ENCODE measurements at regions not wholly inside any gene's neighbourhood (a gene's known extent, or its start where the extent isn't known, plus 50 kb on each side); places are given as distances from the start of the nearest gene placed in this dataset.
"Not testable (repeated sequence)": the region's sequence is repeated elsewhere in the genome, so short reads cannot be mapped to it uniquely, and the experiment has no call there.

DNA sequence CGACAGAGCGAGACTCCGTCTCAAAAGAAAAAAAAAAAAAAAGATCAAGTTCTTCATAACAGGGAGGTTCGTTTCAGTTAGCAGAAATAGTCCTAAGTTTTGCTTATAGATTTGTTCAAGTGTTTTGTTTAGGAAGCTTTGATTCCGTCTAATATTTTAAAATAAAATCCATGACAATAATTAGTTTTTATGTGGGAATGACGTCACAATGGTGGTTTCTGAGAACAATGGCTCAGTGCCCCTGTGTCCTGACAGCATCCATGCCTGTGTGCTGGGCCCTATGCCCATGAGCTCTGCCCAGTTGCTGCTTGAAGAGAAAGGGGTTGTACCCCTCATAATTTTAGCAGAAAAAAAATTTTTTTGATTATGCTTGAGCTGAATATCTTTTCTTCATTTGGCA lies 134.0 kb downstream of the SST start:
- DNase-seq: no peak

DNA sequence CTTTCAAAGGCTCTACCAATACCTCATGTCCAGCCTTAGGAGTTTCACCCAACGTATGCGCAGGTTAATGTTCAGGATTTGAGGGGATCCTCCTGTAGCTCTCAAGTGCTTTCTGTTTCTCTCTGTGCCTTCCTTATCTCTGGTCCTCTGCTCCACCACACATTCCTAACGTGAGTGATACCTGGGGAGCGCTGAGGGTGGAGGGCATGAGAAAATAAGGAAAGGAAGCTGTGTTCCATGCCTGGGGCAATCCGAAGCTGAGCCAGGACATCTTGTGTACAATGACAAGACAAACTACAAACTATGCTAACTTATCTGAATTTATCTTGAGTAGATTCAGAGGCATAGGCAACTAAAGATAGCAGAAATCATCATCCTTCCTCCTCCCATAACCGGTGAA lies 136.4 kb downstream of the SST start:
- no peak for DNase-seq

DNA sequence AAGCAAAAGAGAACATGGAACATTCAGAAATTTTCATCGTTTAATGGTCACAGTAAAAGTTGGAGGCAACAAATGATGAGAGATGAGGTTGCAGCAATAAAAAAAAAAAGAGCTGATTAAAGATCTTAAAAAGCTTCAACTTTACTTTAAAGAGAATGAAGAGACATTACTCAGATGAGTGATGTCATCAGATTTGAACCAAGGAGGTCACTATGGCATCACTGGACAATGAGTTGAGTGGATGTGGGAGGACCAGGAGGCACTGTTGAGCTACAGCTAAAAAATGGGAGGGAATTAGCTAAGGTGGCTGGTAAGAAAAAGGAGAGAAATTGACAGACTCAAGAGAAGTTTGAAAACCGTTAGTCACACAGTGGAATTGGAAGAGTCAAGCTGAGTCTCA lies 138.4 kb downstream of the SST start:
- no peak for DNase-seq

DNA sequence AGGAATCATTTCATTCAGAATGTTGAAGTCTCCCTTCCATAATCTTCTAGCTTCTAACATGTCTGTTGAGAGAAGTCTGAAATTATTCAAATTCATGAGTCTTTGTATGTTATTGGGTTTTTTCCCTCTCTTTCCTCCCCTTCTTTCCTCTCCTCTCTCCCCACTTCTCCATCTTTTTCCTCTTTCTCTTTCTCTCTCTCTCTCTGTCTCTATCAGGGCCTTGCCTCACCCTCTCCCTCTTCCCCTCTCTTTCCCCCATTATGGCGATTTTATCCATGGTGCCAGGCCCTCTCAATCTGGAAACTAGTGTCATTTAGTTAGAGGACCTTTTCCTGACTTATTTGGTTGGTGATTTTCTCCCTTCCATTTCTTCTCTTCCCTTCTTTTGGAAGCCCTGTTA lies 147.3 kb downstream of the SST start:
- no peak for DNase-seq

DNA sequence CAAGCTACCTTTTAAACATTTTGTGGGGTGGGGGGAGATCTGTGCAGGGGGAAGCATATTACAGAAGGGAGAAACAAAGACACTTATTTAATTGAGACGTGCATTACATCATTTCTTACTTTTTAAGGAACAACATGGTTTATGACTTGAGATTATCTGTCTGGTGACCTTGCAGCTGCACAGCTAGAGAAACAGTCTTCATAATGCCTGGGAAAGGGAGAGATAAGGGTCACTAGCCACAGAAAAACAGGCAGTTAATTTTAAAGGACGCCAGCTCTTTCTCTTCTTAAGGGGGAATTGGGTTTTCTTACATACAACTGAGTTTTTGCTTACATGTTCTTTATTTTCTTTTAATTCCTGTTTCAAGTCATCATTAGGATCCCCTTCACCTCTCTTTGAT lies 147.9 kb downstream of the SST start:
- DNase-seq: peak; percentile 26

DNA sequence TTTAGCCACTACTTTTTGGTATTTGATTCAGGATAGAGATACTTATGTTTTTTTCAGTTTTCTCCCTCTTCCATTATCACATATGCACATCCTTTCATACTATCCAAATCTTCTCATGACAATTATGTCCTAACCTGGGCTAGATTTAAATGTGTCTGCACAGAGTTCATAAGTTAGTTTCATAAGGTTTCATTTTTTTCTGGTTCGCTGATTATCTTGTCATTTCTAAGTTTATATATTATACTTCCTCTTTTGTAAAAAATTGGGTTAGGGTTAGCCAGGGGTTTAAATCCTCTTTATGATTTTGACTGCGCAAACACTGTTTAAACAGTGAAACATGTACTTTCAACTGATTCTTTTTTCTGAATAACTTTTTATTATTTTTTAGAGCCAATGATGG lies 148.6 kb downstream of the SST start:
- no peak for DNase-seq

DNA sequence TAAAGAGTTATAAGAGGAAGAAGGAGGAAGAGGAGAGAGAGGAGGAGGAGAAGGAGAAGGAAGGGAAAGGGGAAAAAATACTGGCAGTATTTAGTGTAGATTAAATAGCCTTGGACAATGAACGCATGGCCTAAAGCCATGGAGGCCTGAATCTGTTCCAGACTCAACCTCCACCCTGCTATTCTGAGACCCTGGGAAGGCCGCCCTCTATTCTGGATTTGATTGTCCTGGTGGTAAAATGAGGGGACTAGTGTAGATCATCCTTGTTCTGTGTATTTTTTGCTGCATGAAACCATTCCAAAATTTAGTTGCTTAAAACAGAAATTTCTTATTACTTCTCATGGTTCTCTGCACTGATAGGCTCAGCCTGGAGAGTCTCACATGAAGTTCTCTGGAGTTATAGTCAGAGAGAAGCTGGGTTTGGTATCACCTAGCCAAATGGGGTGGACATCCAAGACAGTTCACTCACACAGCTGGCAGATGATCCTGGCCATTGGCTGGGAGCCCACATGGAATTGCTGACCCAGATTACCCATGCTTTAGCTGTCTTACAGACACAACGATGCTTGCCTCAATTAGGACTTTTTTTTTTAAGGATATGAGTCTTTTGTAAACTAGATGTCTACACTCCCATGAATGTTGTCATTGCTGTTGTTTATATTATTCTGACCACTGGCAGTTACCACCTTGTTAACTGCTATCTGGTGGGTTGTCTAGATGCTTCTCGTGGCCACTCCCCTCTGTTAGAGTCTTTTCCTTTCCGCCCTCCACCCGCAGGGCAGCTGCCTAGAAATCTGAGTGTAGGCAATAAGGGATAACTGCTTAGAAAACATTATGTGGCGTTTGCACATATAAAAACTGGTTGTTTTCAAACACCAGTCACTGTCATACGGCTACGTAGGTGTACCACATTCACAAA lies 149.9 kb downstream of the SST start:
- DNase-seq: no peak

DNA sequence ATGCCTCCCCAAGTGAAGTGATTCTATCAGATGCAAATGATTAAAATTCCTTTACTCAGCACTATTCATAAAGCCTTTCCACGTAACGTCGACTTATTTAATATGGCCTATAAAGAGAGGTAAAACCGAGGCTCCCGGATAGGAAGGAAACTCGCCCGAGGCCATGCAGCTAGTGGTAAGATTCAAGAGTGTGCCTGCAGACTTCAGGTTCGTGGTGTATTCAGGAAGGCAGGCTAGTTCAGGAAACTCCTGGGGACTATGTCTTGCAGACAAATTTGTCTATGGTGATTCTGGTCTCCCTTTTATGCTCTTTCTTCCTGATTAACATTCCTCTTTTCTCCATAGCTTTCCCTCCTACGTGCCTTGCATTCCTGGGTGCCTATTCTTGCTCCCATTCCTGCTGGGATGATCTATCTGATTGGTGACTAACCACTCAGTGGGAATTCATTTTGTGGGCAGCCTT lies 150.7 kb downstream of the SST start:
- DNase-seq: no peak

DNA sequence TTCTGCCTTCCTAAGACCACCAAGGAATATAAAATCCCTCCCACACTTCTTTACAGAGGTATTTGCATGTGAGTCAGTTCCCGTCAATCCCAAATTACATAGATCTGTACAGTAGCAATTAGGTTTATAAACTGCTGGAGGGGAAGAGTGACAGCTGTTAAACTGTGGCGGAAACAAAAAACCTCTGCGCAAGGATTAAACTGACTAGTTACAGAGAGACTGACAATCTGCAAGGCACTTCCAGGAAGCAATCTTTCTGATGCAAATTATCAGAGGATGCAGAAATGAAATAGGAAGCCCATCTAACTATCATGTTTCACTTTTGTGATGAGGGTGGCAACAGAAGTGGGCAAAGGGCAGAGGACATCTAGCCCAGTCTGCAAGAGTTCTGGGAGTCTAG lies 150.4 kb downstream of the RTP4 start:
- DNase-seq: no peak

DNA sequence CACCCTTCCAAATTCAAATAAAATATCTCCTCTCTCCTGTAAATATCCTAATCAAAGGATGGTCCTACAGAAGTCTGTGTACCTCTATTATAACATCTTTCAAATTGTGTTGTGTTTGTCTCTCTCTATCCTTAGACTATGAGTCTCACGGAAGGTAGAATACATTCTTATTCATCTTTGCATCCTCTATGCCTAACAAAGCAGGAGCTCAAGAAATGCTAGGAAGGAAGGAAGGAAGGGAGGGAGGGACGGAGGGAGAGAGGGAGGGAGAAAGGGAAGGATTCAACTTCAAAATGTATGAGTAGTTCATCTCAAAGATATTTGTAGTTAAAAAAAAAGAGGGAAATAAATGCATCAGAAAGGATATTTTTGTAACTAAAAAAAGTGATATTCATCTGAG lies 150.0 kb downstream of the RTP4 start:
- DNase-seq: no peak

DNA sequence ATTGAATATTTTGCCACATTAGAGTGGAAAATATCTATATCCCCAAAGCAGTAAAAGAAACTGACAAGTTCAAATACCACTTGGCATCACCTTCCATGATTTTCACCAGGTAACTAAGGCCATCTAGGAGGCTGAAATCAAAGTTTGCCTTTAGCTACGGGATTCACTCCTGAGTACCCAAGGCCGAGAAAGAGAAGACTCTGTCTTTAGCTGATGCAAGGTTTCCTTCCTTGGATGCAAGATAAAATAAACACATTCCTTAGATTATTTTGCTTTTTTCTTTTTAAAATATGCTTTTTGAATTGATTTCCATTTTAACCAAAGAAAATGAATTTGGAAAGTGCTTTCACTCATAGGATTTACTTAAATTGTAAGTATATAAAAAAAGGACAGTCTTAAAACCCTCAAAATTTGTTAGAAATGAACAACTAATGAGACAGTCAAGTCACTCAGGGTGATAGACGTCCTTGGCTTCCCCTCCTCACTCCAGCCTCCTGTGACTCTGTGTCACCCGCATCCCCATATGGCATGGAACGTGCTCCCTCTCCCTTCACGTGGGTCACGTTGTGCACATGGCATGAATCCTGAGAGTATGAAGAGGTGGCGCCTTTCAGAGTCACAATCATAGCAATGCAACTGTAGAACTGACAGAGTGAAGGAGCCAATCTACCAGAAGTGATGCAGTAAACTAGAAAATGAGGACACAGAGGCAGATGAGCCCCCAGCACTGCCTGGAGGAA lies 148.4 kb downstream of the RTP4 start:
- no peak for DNase-seq

DNA sequence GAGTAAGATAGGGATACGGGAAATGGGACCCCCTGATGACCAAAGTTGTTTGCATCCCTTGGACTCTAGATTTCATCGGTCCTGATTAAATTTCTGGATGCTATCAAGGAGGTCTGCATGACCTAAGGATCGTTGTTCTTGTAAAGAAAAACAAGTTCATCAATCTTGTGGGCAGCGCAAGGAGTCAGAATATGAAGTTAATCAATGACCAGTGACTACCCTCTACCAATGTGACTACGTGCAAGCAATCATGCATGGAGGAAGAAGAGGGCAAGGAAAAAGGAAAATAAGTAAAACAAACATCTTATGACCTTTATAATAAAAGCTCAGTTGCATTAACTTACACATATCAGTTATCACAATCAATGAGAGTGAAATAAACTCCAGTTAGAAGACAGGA lies 139.7 kb downstream of the RTP4 start:
- no peak for DNase-seq

DNA sequence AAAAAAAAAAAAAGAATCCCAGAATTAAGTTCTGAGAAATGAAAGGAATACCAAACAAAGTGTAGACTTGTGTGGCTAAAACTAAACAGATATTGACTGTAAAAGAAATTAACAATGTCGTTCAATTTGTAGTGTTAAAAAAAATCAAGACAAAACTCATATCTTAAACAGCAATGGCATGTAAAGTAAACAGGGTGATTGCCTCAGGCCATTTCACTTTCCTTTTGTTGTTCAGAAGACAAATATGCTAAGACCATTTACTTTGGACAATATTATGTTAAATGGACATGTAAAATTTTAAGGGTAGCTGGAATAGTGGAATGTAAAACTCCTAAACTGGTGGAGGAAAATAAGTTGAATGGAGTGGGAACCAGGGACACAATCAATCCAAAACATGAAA lies 139.1 kb downstream of the RTP4 start:
- no peak for DNase-seq

DNA sequence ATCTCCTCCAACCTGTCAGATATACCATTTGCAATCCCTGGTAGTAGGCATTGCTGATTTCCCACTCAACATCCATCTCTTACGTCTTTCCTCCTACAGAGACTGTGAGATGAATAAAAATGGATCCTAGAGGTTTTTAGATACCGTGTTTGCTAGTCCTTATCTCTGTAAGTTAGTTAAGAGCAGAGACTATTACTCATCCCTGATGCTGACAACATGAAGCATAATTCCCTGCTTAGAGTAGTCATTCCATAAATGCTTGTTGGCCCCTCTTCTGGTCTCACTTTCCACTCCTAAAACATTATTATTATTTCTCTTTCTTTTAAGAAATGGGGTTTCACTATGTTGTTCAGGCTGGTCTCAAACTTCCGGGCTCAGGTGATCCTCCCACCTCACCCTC lies 136.2 kb downstream of the RTP4 start:
- DNase-seq: no peak

DNA sequence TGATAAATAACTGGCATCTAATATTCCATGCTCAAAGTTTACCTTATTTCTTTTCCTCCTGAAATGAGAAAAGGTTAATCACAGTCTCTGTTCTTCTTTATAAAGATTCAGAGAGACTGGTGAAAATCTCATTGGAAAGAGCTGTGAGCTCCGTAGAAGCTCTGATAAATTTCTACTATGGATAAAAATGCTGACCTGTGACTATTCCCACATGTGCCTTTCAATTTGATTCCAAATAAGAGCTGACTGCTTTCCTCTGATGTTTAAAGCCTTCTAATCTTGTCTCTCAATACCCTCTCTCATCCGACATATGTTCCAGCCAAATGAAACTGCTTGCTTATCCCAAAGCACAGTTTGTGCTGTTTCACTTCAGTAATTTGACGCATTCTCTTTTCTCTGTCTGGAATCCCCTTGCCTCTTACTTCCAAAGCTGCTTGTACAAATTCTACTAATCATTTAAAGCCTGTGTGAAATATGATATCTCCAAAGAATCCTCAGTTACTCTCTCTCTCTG lies 130.1 kb downstream of the RTP4 start:
- no peak for DNase-seq

DNA sequence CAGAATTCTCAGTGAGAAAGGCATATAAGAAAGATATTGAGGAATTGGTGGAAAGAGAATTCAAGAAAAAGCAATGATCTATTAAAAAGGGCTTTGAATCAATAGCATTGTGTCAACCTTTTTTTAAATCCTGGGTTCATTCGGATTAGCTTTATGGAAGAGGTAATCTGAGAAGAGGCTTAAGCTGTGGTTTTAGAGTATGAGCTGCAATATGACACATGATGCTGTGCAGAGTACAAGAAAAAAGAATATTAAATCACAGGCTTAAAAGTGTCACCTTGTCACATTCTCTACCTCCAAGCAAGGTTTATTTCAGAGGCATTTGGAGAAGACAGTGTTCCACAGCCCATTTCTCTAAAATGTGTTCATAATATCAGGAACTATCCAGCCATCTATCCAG lies 128.9 kb downstream of the RTP4 start:
- DNase-seq: no peak

DNA sequence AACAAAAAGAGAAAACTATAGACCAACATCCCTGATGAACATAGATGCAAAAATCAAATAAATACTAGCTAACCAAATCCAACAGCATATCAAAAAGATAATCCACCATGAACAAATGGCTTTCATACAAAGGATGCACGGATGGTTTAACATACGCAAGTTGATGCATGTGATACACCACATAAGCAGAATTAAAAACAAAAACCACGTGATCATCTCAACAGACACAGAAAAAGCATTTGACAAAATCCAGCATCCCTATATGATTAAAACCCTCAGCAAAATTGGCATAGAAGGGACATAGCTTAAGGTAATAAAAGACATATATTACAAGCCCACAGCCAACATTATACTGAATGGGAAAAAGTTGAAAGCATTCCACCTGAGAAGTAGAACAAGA lies 125.9 kb downstream of the RTP4 start:
- DNase-seq: not testable (repeated sequence)

DNA sequence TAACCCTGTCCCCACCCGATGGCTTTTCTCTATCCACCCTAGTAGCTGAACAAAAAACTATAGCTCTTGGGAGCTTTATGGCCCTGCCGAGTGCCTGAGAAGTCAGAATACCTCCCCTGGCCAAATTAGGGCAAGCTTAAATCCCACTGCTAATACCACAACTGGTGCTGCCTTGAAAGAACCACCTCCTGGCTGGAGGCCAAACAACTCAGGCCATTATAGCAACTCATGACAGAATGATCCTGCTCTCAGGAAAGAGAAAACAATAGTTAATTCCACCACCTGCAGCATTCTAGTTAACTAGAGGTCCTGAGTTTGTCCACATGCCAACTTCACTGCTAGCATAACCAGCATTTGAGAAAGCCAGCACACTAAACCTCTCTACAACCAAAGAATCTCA lies 123.2 kb downstream of the RTP4 start:
- DNase-seq: no peak

DNA sequence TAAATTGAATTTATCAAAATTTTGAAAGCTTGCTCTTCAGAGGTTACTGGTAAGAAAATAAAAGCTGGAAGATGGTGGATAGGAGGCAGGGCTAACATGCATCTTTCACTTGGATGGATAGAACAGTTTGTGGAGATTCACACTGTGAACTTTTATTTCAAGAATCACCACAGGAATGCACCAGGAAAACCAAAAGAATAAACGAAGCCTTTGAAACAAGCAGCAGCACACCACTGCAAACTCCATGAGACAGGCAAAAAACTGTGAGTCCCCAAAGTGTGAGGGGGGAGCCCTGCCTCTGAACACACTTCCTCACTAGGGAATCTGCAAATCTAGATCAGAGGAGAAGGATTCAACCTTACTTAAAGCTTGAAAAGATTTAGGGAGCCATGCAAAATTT lies 122.2 kb downstream of the RTP4 start:
- no peak for DNase-seq

DNA sequence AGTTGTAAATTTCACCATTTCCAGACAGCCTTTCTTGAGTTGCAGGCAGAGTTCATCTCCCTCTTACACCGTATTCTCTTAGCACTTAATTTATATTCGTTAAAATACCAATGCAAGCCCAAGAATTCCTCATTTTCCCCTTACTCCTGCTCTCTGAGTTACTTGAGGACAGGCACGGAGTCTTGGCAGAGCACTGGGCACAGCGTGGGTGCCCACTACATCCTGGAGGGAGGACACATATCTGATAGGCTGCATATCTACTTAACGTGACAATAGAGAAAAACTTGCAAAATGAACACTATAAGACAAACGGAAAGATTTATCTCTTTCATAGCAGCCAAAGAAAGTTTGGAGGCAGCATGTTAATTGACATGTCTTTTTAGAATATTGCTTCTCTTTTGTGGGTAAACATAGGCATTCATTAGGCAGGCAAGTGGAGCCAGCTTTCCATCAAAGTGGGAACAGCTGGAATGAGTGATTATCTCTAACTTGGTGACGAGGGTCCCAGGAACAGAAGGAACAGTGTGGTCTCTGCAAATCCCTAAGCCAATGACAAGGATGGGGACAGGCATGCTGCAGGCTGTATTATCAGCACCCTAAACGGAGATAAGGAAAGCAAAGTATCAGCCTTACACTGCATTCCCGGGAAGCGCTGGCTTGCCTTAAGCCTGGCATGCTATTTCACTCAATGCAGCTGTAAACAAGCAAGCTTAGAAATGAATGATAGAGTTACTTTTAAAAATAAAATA lies 116.5 kb downstream of the RTP4 start:
- DNase-seq: no peak

DNA sequence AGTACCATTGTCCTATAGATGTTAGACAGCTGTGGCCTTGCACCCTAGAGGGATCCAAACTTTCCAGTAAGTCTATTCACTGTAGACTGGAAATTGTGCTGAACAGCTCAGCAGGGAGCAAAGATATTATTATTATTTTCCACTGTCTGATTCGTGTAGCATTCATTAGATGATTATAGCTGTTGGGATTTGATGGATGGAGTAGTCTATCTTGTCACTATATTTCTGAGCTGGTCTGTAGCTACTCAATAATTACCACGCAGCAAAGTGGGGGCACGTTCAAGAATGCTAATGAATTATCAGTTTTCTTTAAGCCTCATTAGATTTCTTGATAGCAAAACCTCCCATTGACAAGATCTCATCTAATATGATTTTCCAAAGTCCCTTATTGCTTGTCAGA lies 113.2 kb downstream of the RTP4 start:
- no peak for DNase-seq

DNA sequence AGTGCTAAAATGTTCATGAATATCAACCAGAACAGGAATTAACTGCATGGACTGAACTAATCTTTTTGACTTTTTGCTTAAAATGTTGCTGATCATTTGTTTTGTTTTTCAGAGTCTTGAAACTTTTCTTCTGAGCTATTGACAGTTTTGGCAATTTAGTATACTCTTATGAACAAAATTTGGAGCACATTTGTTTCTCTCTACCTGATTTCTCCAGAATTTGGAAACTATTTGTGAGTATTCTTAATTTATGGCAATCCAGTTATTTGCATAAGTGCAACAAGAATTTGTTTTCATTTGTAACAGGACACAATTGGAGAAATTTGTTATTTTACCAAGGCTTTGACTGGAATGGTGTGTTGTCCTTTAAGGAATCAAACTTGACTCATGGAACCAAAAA lies 107.4 kb downstream of the RTP4 start:
- DNase-seq: not testable (repeated sequence)
